NCI-H2081 (cell line): ENCODE measurements at regions not wholly inside any gene's neighbourhood (a gene's known extent, or its start where the extent isn't known, plus 50 kb on each side); places are given as distances from the start of the nearest gene placed in this dataset.

Experiments
- DNase-seq, 2 experiments: peaks; one replicate each; lab custom pipeline; 2025; lab: John Stamatoyannopoulos, UW

GRCh38 chr10:94192974-94193373 is 169.8 kb downstream of the NOC3L start:
- no peak for DNase-seq

DNA sequence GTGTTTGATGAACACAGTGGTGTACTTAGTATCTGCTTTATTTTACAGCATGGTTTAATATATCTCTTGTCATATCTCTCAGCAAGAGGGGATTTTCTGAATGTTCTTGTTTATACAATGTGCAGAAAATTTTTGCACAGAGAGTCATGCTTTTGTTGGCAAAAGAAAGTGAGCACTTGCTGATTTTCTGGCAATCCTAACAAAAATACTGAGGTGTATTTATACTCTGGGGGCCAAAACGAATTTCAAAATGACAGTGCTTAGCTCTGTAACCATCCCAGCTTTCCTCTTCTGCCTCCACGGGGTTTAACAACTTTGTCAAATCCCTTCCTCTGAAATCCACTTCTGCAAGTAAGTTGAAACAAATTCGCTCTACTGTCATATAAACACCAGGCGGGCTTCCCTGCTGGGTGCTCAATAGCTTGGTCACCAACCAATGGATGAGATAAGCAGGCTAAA is 169.2 kb downstream of the NOC3L start:
- no peak for DNase-seq

GRCh38 chr10:94194256-94194655 is 168.5 kb downstream of the NOC3L start:
- no peak for DNase-seq

GRCh38 chr10:94197241-94197640 is 165.5 kb downstream of the NOC3L start:
- DNase-seq = no peak

DNA sequence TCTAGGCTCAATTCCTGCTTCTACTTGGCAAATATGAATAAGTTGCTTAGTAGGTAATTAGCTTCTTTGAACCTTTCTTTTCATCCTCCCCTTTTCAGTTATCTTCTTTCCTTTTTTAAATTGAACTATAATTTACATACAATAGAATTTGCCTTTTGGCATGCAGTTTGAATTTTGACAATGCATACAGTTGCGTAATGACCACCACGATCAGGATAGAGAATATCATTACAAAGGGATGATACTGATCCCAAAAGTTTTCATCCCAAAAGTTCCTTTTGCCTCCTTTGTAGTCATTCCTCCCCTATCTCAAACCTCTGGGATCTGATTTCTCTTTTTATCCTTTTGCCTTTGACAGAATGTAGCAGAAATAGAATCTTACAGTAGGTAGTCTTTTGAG is 164.4 kb downstream of the NOC3L start:
- no peak for DNase-seq

DNA sequence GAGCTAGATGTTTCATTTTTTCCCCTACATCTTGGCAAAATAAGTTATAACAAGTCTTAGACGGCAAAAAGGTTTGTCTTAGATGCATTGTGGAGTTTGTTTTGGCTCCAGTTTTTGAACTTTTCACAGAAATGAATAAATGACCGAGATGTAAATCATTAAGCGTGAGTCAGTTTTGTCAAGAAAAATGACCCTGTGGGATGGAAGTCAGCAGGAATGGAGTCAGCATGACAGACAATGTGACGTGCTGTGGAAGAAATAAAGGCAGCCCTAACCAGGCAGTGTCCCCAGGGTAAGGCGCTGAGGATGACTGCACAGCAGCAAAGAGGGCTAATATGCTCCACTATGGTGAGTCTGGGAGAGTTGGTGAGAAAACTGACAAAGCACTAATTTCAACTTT is 163.2 kb downstream of the NOC3L start:
- no peak for DNase-seq

- no peak for DNase-seq
Measured at GRCh38 chr10:94200146-94200837, 162.4 kb downstream of the NOC3L start.

GRCh38 chr10:94205396-94205831 is 157.3 kb downstream of the NOC3L start:
- peak in 1 of 2 experiments; percentile 3 for DNase-seq

- DNase-seq = no peak
Measured at GRCh38 chr10:94206176-94206575, 156.6 kb downstream of the NOC3L start.

GRCh38 chr10:94208315-94208714 is 154.4 kb downstream of the NOC3L start:
- DNase-seq = no peak

DNA sequence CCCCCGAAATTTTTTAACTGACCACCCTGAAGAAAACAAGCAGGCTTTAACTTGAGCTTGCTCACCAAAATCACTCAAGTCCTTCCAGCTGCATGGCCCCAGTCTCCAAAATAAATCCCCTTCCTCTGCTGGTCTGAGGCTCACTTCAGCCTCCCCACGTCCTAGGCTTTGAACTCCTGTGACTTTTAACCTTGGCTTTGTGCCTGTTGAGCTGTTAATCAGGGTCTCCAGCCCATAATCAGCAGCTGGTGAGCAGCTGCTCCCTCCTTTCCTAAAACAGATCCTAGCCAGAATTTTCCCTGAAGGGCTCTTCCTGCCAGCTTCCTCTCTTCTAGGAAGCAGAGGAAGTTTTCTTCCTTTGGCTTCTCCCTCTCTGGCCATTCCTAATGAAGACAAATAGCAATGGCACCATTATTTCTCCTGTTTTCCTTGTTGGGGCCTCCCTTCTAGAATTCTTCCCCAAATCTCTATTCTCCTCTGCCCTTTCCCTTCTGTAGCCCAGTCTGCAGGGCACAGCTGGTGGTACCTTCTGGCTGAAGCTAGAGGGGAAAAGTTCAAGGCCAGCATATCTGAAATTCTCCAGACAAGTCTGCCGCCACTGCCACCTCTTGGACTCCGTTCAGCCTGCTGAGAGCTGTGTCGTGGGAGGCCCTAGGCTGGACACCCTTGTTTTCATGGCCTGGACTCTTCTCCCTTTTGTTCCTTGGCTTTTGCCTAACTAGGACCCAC is 152.1 kb downstream of the NOC3L start:
- no peak for DNase-seq

DNA sequence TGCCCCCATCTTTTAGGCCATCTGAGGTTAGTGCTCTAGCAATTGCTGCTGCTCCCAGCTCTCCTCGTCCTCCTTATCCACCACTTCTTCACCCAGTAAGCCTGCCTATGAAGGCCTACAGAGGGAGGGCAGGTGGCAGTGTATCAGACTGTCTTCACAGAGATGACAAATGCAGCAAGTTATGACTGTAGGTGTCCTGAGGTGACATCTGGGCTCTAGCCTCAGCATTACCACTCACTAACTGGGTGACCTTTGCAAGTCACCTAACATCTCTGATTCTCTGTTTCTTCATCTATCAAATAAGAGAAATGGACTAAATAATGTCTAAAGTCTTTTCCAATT is 151.6 kb downstream of the NOC3L start:
- DNase-seq = no peak

- DNase-seq = no peak
Measured at GRCh38 chr10:94213001-94213530, 149.7 kb downstream of the NOC3L start.

DNA sequence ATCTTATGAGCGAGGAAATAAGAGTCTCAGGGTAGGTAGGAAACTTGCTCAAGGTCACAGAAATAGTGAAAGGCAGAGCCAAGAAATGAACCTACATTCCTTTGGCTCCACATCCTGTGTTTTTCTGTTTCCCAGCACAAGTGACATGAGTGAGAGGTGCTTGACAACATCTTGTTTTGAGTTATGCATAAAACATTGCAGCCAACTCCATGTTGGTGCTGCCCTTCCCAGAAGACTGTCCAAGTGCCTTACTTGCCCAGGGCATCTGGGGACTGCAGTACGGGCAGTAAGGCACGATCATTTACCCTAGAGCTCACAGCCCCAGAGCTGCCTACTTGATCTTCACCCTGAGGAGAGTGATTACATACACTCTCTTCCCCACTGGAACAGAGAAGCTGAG is 148.8 kb downstream of the NOC3L start:
- DNase-seq = no peak

DNA sequence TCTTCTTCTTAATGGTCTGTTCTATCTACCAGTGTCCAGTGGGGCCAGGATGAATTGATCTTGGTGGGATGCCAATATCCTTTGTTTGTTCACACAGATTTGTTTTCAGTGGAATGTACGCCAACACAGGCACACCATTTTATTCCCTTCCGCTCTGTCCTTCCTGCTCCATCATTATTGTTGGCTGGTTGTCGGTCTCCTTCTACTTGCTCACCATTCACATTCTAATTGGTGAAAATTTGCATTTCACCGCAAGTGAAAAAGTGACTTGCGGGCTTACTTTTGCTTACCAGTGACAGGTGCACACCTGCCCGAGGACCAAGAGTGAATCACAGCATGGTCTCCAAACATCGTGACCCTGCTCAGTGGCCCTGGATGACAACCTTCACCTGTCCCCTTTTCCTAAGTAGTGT is 148.3 kb downstream of the NOC3L start:
- no peak for DNase-seq

GRCh38 chr10:94216201-94216600 is 146.5 kb downstream of the NOC3L start:
- no peak for DNase-seq

DNA sequence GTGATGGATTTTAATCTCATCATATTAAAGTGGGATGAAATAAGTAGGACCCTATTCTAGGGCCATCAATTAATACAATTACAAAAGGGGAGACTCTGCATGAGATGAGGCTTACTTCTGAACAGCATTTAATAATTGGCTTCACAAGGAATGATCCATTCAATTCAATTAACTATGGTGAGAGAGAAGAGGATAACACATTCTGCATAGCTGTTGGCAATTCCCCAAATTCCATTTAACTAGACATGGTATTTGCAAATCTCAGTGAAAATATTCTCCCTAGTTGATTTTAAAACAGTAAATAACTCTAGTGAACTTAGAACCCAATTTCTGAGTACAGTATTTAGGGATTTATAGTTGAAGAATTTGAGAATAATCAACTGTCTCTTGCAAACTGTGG is 145.3 kb downstream of the NOC3L start:
- DNase-seq = no peak

GRCh38 chr10:94218493-94219183 is 144.1 kb downstream of the NOC3L start:
- DNase-seq = no peak

- DNase-seq = no peak
Measured at GRCh38 chr10:94219829-94220228, 142.9 kb downstream of the NOC3L start.

- no peak for DNase-seq
Measured at GRCh38 chr10:94220717-94221116, 142.0 kb downstream of the NOC3L start.

- no peak for DNase-seq
Measured at GRCh38 chr10:94223702-94224370, 138.9 kb downstream of the NOC3L start.

DNA sequence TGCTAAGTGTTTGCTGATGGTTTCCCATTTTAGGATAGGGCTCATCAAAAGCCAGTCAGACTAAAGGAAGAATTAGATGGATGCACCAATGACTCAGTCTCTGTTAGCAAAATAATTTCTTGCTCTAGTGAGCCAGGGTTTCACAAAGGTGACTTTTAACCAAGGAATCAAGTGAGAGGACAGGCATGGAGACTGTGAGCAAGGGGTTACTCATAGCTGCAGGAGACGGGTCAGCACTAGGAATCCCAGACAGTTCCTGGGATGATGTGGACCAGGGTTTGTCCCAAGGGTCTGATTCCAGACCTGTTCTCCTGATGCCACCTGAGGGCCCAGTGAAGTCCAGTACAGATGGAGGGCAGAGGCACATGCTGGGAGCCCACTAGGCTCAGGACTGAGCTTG is 138.1 kb downstream of the NOC3L start:
- no peak for DNase-seq
